ENCODE measurements at regions not wholly inside any gene's neighbourhood (a gene's known extent, or its start where the extent isn't known, plus 50 kb on each side); places are given as distances from the start of the nearest gene placed in this dataset.

DNA sequence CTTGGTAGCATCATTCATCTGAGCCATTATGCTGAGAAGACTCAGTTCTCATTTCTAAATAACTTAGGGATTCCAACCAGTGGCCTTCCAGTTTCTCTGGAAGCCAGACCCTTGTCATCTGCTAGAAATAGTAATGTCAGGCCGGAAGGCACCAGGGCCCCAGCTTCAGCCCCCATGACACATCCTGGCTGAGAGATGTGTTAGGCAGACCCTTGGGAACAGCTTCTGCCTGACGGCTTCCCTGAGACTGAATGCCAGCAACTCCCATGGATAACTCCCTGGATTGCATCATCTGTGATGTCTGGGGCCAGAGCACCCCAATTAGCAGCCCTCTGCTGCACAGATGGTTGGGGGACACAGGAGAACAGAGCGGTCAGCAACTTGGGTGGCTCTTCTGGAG lies 583.5 kb upstream of the TBX3 start:
- H3K4me3 ChIP-seq (ENCODE audit: control insufficient read depth, low read depth, low read length), result no peak overlapping the region
- no peak for DNase-seq (ENCODE audit: low read depth)
- TF ChIP-seq, protein P1, sequence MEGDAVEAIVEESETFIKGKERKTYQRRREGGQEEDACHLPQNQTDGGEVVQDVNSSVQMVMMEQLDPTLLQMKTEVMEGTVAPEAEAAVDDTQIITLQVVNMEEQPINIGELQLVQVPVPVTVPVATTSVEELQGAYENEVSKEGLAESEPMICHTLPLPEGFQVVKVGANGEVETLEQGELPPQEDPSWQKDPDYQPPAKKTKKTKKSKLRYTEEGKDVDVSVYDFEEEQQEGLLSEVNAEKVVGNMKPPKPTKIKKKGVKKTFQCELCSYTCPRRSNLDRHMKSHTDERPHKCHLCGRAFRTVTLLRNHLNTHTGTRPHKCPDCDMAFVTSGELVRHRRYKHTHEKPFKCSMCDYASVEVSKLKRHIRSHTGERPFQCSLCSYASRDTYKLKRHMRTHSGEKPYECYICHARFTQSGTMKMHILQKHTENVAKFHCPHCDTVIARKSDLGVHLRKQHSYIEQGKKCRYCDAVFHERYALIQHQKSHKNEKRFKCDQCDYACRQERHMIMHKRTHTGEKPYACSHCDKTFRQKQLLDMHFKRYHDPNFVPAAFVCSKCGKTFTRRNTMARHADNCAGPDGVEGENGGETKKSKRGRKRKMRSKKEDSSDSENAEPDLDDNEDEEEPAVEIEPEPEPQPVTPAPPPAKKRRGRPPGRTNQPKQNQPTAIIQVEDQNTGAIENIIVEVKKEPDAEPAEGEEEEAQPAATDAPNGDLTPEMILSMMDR (IDR thresholded peaks at IDR 0.05; ENCODE audit: control insufficient read depth, insufficient read depth, low read depth, low read length, missing control alignments), result no peak

DNA sequence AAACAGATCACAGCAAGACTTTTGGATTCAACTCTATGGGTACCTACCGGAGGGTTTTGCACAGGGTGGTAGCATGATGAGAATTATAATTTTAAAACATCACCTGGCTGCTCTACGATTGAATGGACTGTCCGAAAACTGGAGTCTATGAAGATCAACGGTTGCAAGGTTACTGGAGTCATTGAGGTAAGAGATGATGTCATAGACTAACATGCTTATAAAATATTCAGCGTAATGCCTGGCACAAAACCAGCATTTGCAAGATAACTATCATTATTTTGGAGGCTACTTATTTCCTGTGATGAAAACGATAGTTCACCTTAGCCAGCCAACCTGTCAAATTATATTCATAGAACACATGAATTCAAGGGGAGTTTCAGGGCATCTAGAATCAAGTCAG lies 580.6 kb upstream of the TBX3 start:
- TF ChIP-seq, protein P1 (IDR thresholded peaks at IDR 0.05; ENCODE audit: control insufficient read depth, insufficient read depth, low read depth, low read length, missing control alignments), result no peak
- H3K4me3 ChIP-seq (ENCODE audit: control insufficient read depth, low read depth, low read length), result no peak overlapping the region
- no peak for DNase-seq (ENCODE audit: low read depth)

DNA sequence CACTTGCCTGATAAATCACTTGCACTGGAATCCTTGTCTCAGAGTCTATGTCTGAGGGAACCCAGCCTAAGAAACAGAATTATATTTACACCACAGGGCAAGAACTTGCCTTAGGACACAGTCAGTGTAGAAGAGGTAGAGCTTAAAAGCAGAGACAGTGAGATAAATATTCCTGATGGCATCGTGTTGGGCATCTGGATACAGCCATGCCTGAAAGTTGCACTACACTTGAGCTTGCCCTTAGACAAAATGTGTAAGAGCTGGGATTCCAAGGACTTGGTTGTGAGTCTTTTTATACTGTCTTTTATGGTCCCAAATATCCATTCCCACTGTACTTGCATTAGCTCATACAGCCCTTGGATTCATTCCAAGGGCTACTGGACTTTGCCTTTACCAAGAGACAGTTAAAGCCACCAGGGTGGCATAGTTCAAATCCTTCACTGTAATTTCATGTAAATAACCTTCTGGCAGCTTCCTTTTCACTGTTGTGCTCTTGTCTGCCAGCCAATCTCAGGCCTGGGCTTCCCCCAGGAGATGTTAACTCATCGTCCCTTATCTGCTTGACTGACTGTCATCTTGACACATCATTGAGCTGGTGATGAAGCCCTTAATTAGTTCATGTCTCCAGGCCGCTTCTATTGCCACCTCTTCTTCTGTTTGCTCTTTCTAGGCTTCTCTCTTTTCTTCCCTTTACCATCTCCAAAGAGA lies 577.9 kb upstream of the TBX3 start:
- TF ChIP-seq, protein P1 (IDR thresholded peaks at IDR 0.05; ENCODE audit: control insufficient read depth, insufficient read depth, low read depth, low read length, missing control alignments), result no peak
- DNase-seq (ENCODE audit: low read depth), result no peak
- no peak overlapping the region for H3K4me3 ChIP-seq (ENCODE audit: control insufficient read depth, low read depth, low read length)

DNA sequence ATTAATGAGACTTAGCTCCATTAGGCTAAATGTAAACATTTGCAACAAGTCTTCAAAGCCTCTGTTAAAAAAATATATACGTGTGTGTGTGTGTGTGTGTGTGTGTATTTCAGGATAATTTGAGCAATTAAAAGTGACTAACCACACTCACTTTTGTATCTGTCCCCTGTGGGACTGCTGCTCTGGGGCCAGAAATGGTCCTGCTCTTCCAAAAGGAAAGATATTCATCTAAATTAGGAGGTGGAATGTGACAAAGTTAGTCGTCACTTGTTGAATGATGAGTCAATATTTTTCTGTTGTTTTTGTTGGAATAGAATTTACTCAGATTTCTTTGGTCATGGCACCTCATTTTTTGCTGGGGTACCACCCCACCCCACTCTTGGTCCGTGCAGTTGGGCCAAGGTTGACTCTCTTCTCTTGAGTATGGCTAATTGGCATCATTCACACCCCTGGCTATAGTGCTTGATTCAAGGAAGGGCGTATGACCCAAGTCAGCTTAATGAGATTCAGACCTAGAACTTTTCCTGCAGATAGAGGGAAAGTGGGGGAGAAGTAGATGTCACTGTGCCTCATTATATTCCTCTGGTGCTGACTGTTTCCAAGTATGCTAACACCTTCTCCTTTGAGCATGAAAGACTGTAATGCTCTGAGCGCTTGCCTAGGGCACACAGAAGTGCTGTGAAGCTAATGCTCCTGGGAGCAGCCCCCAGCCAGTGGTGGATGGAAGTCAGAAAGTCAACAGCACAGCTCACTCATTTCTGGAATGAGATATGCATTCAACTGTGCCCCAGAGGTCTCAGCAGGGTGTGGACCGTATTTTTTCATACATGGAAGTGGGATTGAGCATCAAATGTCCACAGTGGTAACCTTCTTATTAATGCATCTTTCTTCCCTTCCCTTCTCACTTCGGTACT lies 577.0 kb upstream of the TBX3 start:
- H3K4me3 ChIP-seq (ENCODE audit: control insufficient read depth, low read depth, low read length), result no peak overlapping the region
- TF ChIP-seq, protein P1 (IDR thresholded peaks at IDR 0.05; ENCODE audit: control insufficient read depth, insufficient read depth, low read depth, low read length, missing control alignments), result no peak
- no peak for DNase-seq (ENCODE audit: low read depth)

DNA sequence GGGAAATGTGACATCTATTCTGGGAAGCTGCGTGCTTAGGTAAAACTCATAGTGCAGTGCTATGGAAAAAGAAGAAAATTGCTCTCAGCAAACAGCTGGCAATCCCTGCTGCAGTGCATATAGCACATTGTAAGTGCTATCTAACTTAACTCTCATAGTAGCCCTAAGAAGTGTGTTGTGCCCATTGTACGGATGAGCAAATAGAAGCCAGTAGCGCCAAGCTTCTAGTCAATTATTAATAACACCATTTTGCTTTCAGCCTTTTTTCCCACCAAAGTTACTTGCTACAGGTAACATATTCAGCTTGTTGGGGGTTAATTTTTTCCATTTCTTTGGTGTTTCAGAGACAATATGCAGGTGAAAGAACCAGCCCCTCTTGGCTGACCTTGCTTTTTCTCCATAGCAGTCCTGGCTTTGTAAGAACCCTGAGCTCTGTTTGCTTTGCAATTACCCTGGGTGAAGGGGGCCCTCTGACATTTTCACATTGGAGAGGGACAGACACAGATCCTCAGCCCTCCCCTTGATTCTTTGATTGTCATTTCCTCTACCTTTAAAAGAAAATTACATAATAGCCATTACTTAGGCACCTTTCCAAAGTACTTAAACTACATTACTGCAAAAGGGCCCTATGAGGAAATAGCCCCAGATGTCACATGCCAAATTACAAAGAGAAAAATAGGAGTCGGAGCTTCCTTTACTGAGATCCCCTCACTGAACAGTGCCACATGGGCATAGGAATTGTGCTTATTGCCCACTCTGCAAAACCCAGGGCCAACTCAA lies 576.2 kb upstream of the TBX3 start:
- TF ChIP-seq, protein P1 (IDR thresholded peaks at IDR 0.05; ENCODE audit: control insufficient read depth, insufficient read depth, low read depth, low read length, missing control alignments), result no peak
- no peak overlapping the region for H3K4me3 ChIP-seq (ENCODE audit: control insufficient read depth, low read depth, low read length)
- no peak for DNase-seq (ENCODE audit: low read depth)

DNA sequence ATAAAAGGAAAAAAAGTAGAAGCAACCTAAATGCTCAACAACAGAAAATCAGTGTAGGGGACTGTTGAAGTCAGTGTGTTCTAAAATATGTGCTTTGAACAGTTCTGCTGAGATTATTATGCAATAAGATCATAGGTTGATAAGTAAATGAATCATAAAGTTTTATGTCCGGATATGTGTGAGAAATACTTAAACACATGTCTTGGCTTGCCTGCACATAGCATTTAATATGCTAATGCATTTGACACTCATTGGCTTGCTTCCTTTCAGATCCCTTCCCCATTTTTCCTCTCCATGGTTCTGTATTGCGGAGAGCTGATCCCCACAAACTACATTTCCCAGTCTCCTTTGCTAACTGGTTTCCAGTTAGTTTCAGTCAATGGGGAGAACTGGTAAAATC lies 573.8 kb upstream of the TBX3 start:
- DNase-seq (ENCODE audit: low read depth), result peak; percentile 47
- TF ChIP-seq, protein P1 (IDR thresholded peaks at IDR 0.05; ENCODE audit: control insufficient read depth, insufficient read depth, low read depth, low read length, missing control alignments), result no peak
- no peak overlapping the region for H3K4me3 ChIP-seq (ENCODE audit: control insufficient read depth, low read depth, low read length)
